ENCODE measurements at regions not wholly inside any gene's neighbourhood (a gene's known extent, or its start where the extent isn't known, plus 50 kb on each side); places are given as distances from the start of the nearest gene placed in this dataset.

DNA sequence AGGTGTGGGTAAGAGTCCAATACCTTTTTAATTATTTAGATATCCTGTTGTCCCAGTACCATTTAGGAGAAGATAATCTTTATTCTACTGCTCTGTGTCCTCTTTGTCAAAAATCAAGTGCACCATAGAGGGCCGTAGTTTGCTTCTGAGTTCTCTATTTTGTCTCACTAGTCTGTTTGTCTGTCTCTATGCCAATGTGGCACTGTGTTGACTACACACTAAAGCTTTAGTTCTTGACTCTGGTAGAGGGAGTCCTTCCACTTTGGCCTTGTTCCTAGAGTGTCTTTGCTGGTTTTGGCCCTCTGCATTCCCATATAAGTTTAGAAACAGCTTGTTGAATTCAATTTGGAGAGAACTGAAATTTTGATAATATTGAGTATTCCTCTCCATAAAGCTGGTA is 75.9 kb downstream of the SCGB2B2 start:
- FAIRE-seq, result no peak
- Histone ChIP-seq H3K27ac (ENCODE audit: low read depth, low read length) (no peak overlapping the region), H2AK5ac (ENCODE audit: low read depth, low read length) (no peak overlapping the region), H3K23ac (ENCODE audit: insufficient read length) (no peak overlapping the region), H2BK5ac (ENCODE audit: low read depth, low read length) (no peak overlapping the region), H3K79me1 (ENCODE audit: low read depth, low read length) (no peaks in the 10 kb centered on the region), H3K9ac (replicated peaks in 1 of 4; ENCODE audit: extremely low read depth in 1 of 4, low read depth in 3 of 4, low read length in 3 of 4) (no peak overlapping the region), H2BK120ac (replicated peaks; ENCODE audit: low read depth, low read length) (no peak overlapping the region), H3K4me1 (replicated peaks in 1 of 4; ENCODE audit: control insufficient read depth in 3 of 4, insufficient read depth in 4 of 4, low read length in 3 of 4) (no peaks in the 10 kb centered on the region), H3K9me3 (ENCODE audit: insufficient read depth in 2 of 2, low read depth in 1 of 2, low read length in 1 of 2) (peaks cover 54 to 68% of the 10 kb centered on the region in 2 experiments), H3K4ac (replicated peaks; ENCODE audit: insufficient read length, low read depth, low read length) (no peak overlapping the region), H3K79me2 (ENCODE audit: control insufficient read depth in 1 of 2, insufficient read depth in 2 of 2, low read length in 2 of 2) (no peaks in the 10 kb centered on the region), H3K36me3 (ENCODE audit: control insufficient read depth in 2 of 4, insufficient read depth in 4 of 4, low read length in 3 of 4) (no peaks in the 10 kb centered on the region), H4K8ac (ENCODE audit: extremely low read depth, insufficient read depth, low read length) (no peak overlapping the region), H2BK20ac (ENCODE audit: low read length) (no peak overlapping the region), H3K27me3 (replicated peaks in 1 of 4; ENCODE audit: control insufficient read depth in 3 of 4, extremely low read depth in 1 of 4, insufficient read depth in 3 of 4, low read length in 3 of 4) (no peaks in the 10 kb centered on the region), H2AFZ (ENCODE audit: low read length) (no peak overlapping the region), H3K23me2 (ENCODE audit: low read depth, low read length) (no peaks in the 10 kb centered on the region; the same call in 1 of the 2 replicates), H3K18ac (ENCODE audit: extremely low read depth, low read length) (no peak overlapping the region), H2BK15ac (ENCODE audit: low read length) (no peak overlapping the region), H4K5ac (ENCODE audit: insufficient read length, low read depth, low read length) (no peak overlapping the region), H2BK12ac (ENCODE audit: low read depth, low read length) (no peak overlapping the region), H3K4me3 (ENCODE audit: extremely low read depth in 1 of 4, insufficient read depth in 2 of 4, low read depth in 3 of 4, low read length in 4 of 4) (no peak overlapping the region), H3K56ac (replicated peaks; ENCODE audit: insufficient read length, low read depth, low read length) (no peak overlapping the region), H4K20me1 (replicated peaks in 1 of 2; ENCODE audit: control insufficient read depth in 1 of 2, insufficient read depth in 2 of 2, low read length in 2 of 2) (no peaks in the 10 kb centered on the region), H4K91ac (replicated peaks; ENCODE audit: insufficient read length, low read length) (no peak overlapping the region), H3K4me2 (ENCODE audit: insufficient read depth in 1 of 2, low read depth in 2 of 2, low read length in 2 of 2) (no peak overlapping the region), H3K14ac (ENCODE audit: insufficient read length) (no peak overlapping the region)
- no peak for DNase-seq (ENCODE audit: low read depth in 1 of 2, low spot score in 2 of 2)
- CTCF ChIA-PET (ENCODE audit: partially characterized antibody), result no interaction called here
- POLR2A ChIA-PET (ENCODE audit: partially characterized antibody), result no interaction called here
- 85% methylated on average over 1 of the region's 1 CpG; no CpG with 5 or more reads in 1 of the 2 experiments for WGBS, 2 experiments (ENCODE audit: extremely low coverage in 1 of 2, insufficient coverage in 1 of 2, insufficient read length in 1 of 2, insufficient replicate concordance in 2 of 2, low coverage in 1 of 2, low lambda C conversion rate in 2 of 2, missing lambda C conversion rate in 1 of 2)
- TF ChIP-seq SP4 (IDR thresholded peaks at IDR 0.05; ENCODE audit: low read length) (no peak), BCL11A (IDR thresholded peaks at IDR 0.05; ENCODE audit: low read depth in 2 of 2, low read length in 2 of 2) (no peak), MAFK (IDR thresholded peaks at IDR 0.05; ENCODE audit: low read depth, low read length) (no peak), SIX5 (IDR thresholded peaks at IDR 0.05; ENCODE audit: low read depth, low read length) (no peak)
